ENCODE measurements at regions not wholly inside any gene's neighbourhood (a gene's known extent, or its start where the extent isn't known, plus 50 kb on each side); places are given as distances from the start of the nearest gene placed in this dataset.

GRCh38 chrX:78522601-78523000 is 136.5 kb downstream of the RTL3 start:
- no peak overlapping the region for H2AFZ ChIP-seq (ENCODE audit: control insufficient read depth, low read depth, low read length)
- WGBS (ENCODE audit: insufficient coverage, insufficient replicate concordance, low lambda C conversion rate, missing lambda C conversion rate) = 54% methylated on average over 2 of the region's 2 CpGs
- ATAC-seq = no peak

More at GRCh38 chrX:78522601-78523000, 136.5 kb downstream of the RTL3 start:
- no peaks in the 10 kb centered on the region for H3K27me3 ChIP-seq (replicated peaks in 1 of 2; ENCODE audit: control insufficient read depth in 2 of 2, insufficient read depth in 2 of 2, low read length in 1 of 2)
- ChIA-PET POLR2A (no interaction called here), RAD21 (ENCODE audit: unreplicated experiment) (no interaction called here), CTCF (no interaction called here), SMC1A (ENCODE audit: uncharacterized antibody, unreplicated experiment) (no interaction called here)
- no peak overlapping the region for H3K4me2 ChIP-seq (ENCODE audit: control insufficient read depth, insufficient read depth)
- H3K4me1 ChIP-seq (ENCODE audit: control insufficient read depth, insufficient read depth, low read length) = no peaks in the 10 kb centered on the region
- DNase-seq (ENCODE audit: low read depth, low spot score) (no peak), FAIRE-seq (no peak)
- in situ Hi-C loops (cut with MboI) = no loop called here
- H3K36me3 ChIP-seq (ENCODE audit: control insufficient read depth in 2 of 2, insufficient read depth in 2 of 2, low read length in 1 of 2) = no peaks in the 10 kb centered on the region
- no peak overlapping the region for H3K4me3 ChIP-seq
- TF ChIP-seq NFXL1 (IDR thresholded peaks at IDR 0.05; ENCODE audit: borderline replicate concordance) (no peak), E2F4 (IDR thresholded peaks at IDR 0.05; ENCODE audit: low read depth, low read length) (no peak), ATF2 (IDR thresholded peaks at IDR 0.05; ENCODE audit: low read length) (no peak), CEBPB (IDR thresholded peaks at IDR 0.05; ENCODE audit: borderline replicate concordance in 1 of 2, low read depth in 2 of 2, low read length in 2 of 2) (no peak), HSF1 (IDR thresholded peaks at IDR 0.05; ENCODE audit: low read depth, low read length) (no peak), NR2F1 (conservative IDR thresholded peaks at IDR 0.05) (no peak)
- TF ChIP-seq, protein P1, sequence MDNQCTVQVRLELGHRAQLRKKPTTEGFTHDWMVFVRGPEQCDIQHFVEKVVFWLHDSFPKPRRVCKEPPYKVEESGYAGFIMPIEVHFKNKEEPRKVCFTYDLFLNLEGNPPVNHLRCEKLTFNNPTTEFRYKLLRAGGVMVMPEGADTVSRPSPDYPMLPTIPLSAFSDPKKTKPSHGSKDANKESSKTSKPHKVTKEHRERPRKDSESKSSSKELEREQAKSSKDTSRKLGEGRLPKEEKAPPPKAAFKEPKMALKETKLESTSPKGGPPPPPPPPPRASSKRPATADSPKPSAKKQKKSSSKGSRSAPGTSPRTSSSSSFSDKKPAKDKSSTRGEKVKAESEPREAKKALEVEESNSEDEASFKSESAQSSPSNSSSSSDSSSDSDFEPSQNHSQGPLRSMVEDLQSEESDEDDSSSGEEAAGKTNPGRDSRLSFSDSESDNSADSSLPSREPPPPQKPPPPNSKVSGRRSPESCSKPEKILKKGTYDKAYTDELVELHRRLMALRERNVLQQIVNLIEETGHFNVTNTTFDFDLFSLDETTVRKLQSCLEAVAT (IDR thresholded peaks at IDR 0.05) = no peak
- no peak overlapping the region for H3K27ac ChIP-seq (ENCODE audit: control insufficient read depth, insufficient read depth)
- no peak overlapping the region for H3K9ac ChIP-seq (ENCODE audit: control insufficient read depth, insufficient read depth, low read length)
- no peaks in the 10 kb centered on the region for H4K20me1 ChIP-seq (ENCODE audit: control insufficient read depth, insufficient read depth)
- intact Hi-C loops (cut with micrococcal nuclease; ENCODE audit: unreplicated experiment) = no loop called here
- no peaks in the 10 kb centered on the region; the same call in 1 of the 3 replicates for H3K9me3 ChIP-seq (replicated peaks; ENCODE audit: control insufficient read depth, insufficient read depth, low read length)
- H3K79me2 ChIP-seq (ENCODE audit: control insufficient read depth, insufficient read depth, low read length) = no peaks in the 10 kb centered on the region
- no TSS peak for BruUV-seq (replicated peaks)
